ENCODE measurements at regions not wholly inside any gene's neighbourhood (a gene's known extent, or its start where the extent isn't known, plus 50 kb on each side); places are given as distances from the start of the nearest gene placed in this dataset.

GRCh38 chr11:36876266-36876665 is 278.2 kb upstream of the RAG2 start:
- H3K4me2 ChIP-seq (ENCODE audit: low read depth, low read length), result no peak overlapping the region
- H3K27me3 ChIP-seq (ENCODE audit: control insufficient read depth in 1 of 2, insufficient read depth in 2 of 2, low read length in 2 of 2), result no peaks in the 10 kb centered on the region
- BruUV-seq (replicated peaks), result no TSS peak
- no peak overlapping the region for H3K27ac ChIP-seq (ENCODE audit: extremely low read length, insufficient read depth, low read length)
- no peaks in the 10 kb centered on the region for H4K20me1 ChIP-seq (ENCODE audit: insufficient read depth, low read length)
- intact Hi-C loops (cut with micrococcal nuclease; ENCODE audit: unreplicated experiment), result no loop called here
- ATAC-seq (no peak), DNase-seq (ENCODE audit: low spot score) (no peak), FAIRE-seq (no peak)
- no peaks in the 10 kb centered on the region for H3K36me3 ChIP-seq (replicated peaks in 1 of 2; ENCODE audit: control insufficient read depth in 1 of 2, insufficient read depth in 2 of 2, low read length in 2 of 2)
- ChIA-PET POLR2A (no interaction called here), CTCF (ENCODE audit: low intra/inter-chr PET ratio, low total read pairs) (no interaction called here)
- H3K4me1 ChIP-seq (ENCODE audit: insufficient read depth, low read length), result no peaks in the 10 kb centered on the region
- no peak overlapping the region for H3K4me3 ChIP-seq (replicated peaks in 1 of 3; ENCODE audit: insufficient read depth in 1 of 3, low read depth in 2 of 3, low read length in 3 of 3)
- H3K79me2 ChIP-seq (ENCODE audit: insufficient read depth, low read length), result no peaks in the 10 kb centered on the region
- 0% methylated on average over 1 of the region's 1 CpG for WGBS (ENCODE audit: low lambda C conversion rate)
- H3K9ac ChIP-seq (ENCODE audit: insufficient read depth, low read depth, low read length), result no peak overlapping the region
- no peak overlapping the region for H2AFZ ChIP-seq (ENCODE audit: low read length)
- no peaks in the 10 kb centered on the region for H3K9me3 ChIP-seq (ENCODE audit: low read length)
- in situ Hi-C loops (cut with HindIII; ENCODE audit: extremely low pct_ligation_motif_present, low pct_unique_long_range_greater_than_20kb), result no loop called here
- TF ChIP-seq FOSL1 (CRISPR knock-in tag; IDR thresholded peaks at IDR 0.05; ENCODE audit: borderline replicate concordance) (no peak), NR3C1 (CRISPR knock-in tag; IDR thresholded peaks at IDR 0.05) (no peak), PHF21A (CRISPR knock-in tag; IDR thresholded peaks at IDR 0.05) (no peak), ZNF597 (CRISPR knock-in tag; IDR thresholded peaks at IDR 0.05) (no peak), SRF (IDR thresholded peaks at IDR 0.05; ENCODE audit: low read depth, low read length) (no peak), NFE2L1 (CRISPR knock-in tag; IDR thresholded peaks at IDR 0.05; ENCODE audit: borderline replicate concordance) (no peak), ZNF337 (CRISPR knock-in tag; IDR thresholded peaks at IDR 0.05; ENCODE audit: borderline replicate concordance, low read depth) (no peak), ZNF383 (CRISPR knock-in tag; IDR thresholded peaks at IDR 0.05; ENCODE audit: borderline replicate concordance) (no peak), NFKBIZ (CRISPR knock-in tag; IDR thresholded peaks at IDR 0.05) (no peak), FOXO4 (CRISPR knock-in tag; conservative IDR thresholded peaks at IDR 0.05) (no peak), NFAT5 (CRISPR knock-in tag; IDR thresholded peaks at IDR 0.05) (no peak), GPN1 (CRISPR knock-in tag; IDR thresholded peaks at IDR 0.05; ENCODE audit: borderline replicate concordance) (no peak), CERS6 (CRISPR knock-in tag; IDR thresholded peaks at IDR 0.05) (no peak), THAP8 (CRISPR knock-in tag; IDR thresholded peaks at IDR 0.05; ENCODE audit: borderline replicate concordance) (no peak), ZFP1 (CRISPR knock-in tag; IDR thresholded peaks at IDR 0.05) (no peak), DBP (CRISPR knock-in tag; IDR thresholded peaks at IDR 0.05; ENCODE audit: not compliant biosample characterization) (no peak)

Data from HepG2 (cell line).